VCaP (cell line): ENCODE measurements at regions not wholly inside any gene's neighbourhood (a gene's known extent, or its start where the extent isn't known, plus 50 kb on each side); places are given as distances from the start of the nearest gene placed in this dataset.

Experiments
- H3K27ac ChIP-seq: fragments of 450-650 bp; 2 replicates; pipeline ENCODE4 v1.5.1; 2017
- CTCF ChIP-seq: fragments of 450-650 bp; conservative IDR thresholded peaks from 2 replicates; pipeline ENCODE4 v1.5.1; 2017; ENCODE audit warnings: mild to moderate bottlenecking, moderate library complexity

- H3K27ac ChIP-seq: no peak overlapping the region
- TF ChIP-seq CTCF: no peak
Measured at GRCh38 chr3:76361010-76361409, 575.7 kb upstream of the ZNF717 start.

GRCh38 chr3:76362643-76363042, 577.3 kb upstream of the ZNF717 start:
- H3K27ac ChIP-seq: no peak overlapping the region
- no peak for TF ChIP-seq CTCF

GRCh38 chr3:76365275-76365674, 579.9 kb upstream of the ZNF717 start:
- no peak overlapping the region for H3K27ac ChIP-seq
- no peak for TF ChIP-seq CTCF

GRCh38 chr3:76367281-76367680, 581.9 kb upstream of the ZNF717 start:
- no peak overlapping the region for H3K27ac ChIP-seq
- no peak for TF ChIP-seq CTCF

GRCh38 chr3:76369170-76369569, 583.8 kb upstream of the ZNF717 start:
- no peak overlapping the region for H3K27ac ChIP-seq
- TF ChIP-seq CTCF: peak; percentile 75

- H3K27ac ChIP-seq: no peak overlapping the region
- no peak for TF ChIP-seq CTCF
Measured at GRCh38 chr3:76370749-76371520, 585.6 kb upstream of the ZNF717 start.

GRCh38 chr3:76372497-76372896, 587.1 kb upstream of the ZNF717 start:
- TF ChIP-seq CTCF: no peak
- H3K27ac ChIP-seq: no peak overlapping the region
